NCI-H82 (cell line): ENCODE measurements at regions not wholly inside any gene's neighbourhood (a gene's known extent, or its start where the extent isn't known, plus 50 kb on each side); places are given as distances from the start of the nearest gene placed in this dataset.

Experiments
- DNase-seq: peaks from one replicate; lab custom pipeline; 2025; lab: John Stamatoyannopoulos, UW

- no peak for DNase-seq
Measured at GRCh38 chr17:5635949-5636348, 51.6 kb upstream of the NLRP1 start.

GRCh38 chr17:5638596-5638995, 54.3 kb upstream of the NLRP1 start:
- no peak for DNase-seq

GRCh38 chr17:5640726-5641125, 56.4 kb upstream of the NLRP1 start:
- no peak for DNase-seq

GRCh38 chr17:5642752-5643151, 58.4 kb upstream of the NLRP1 start:
- no peak for DNase-seq

- no peak for DNase-seq
Measured at GRCh38 chr17:5644065-5644464, 59.8 kb upstream of the NLRP1 start.

- no peak for DNase-seq
Measured at GRCh38 chr17:5651348-5651747, 67.0 kb upstream of the NLRP1 start.

GRCh38 chr17:5661491-5662125, 77.3 kb upstream of the NLRP1 start:
- DNase-seq: peak; percentile 38

- no peak for DNase-seq
Measured at GRCh38 chr17:5662409-5663085, 78.2 kb upstream of the NLRP1 start.

- DNase-seq: peak; percentile 63
Measured at GRCh38 chr17:5665164-5665563, 80.9 kb upstream of the NLRP1 start.

GRCh38 chr17:5667871-5668270, 83.6 kb upstream of the NLRP1 start:
- DNase-seq: peak; percentile 60

- no peak for DNase-seq
Measured at GRCh38 chr17:5668557-5669138, 84.3 kb upstream of the NLRP1 start.

- no peak for DNase-seq
Measured at GRCh38 chr17:5669191-5669590, 84.9 kb upstream of the NLRP1 start.

- DNase-seq: no peak
Measured at GRCh38 chr17:5672141-5672540, 87.8 kb upstream of the NLRP1 start.

GRCh38 chr17:5672815-5673430, 88.6 kb upstream of the NLRP1 start:
- no peak for DNase-seq

GRCh38 chr17:5675625-5676421, 91.5 kb upstream of the NLRP1 start:
- peak; percentile 13 for DNase-seq

- DNase-seq: no peak
Measured at GRCh38 chr17:5677620-5678019, 93.3 kb upstream of the NLRP1 start.

- DNase-seq: no peak
Measured at GRCh38 chr17:5678171-5678570, 93.9 kb upstream of the NLRP1 start.

- DNase-seq: no peak
Measured at GRCh38 chr17:5680766-5681165, 96.5 kb upstream of the NLRP1 start.

GRCh38 chr17:5683241-5683640, 98.9 kb upstream of the NLRP1 start:
- DNase-seq: peak; percentile 31

- peak; percentile 97 for DNase-seq
Measured at GRCh38 chr17:5686074-5686635, 101.8 kb upstream of the NLRP1 start.

- DNase-seq: no peak
Measured at GRCh38 chr17:5687646-5688045, 103.3 kb upstream of the NLRP1 start.

GRCh38 chr17:5693821-5694220, 109.5 kb upstream of the NLRP1 start:
- DNase-seq: no peak
